Colonic mucosa (tissue), 4 donors: ENCODE measurements at regions not wholly inside any gene's neighbourhood (a gene's known extent, or its start where the extent isn't known, plus 50 kb on each side); places are given as distances from the start of the nearest gene placed in this dataset.

Experiments
- DNase-seq: peaks from one replicate; pipeline ENCODE4 v3.0.0-alpha.2; 2020
- H3K27ac ChIP-seq: fragments of 200-600 bp; one replicate; pipeline ENCODE4 v1.8.0; 2021
- H3K27me3 ChIP-seq: fragments of 200-600 bp; one replicate; pipeline ENCODE4 v1.8.0; 2021
- H3K36me3 ChIP-seq: fragments of 200-600 bp; one replicate; pipeline ENCODE4 v1.8.0; 2021
- H3K4me1 ChIP-seq: fragments of 200-600 bp; one replicate; pipeline ENCODE4 v1.8.0; 2021; ENCODE audit warnings: mild to moderate bottlenecking
- H3K4me3 ChIP-seq: fragments of 200-600 bp; one replicate; pipeline ENCODE4 v1.8.0; 2021
- H3K9ac ChIP-seq, 2 donors: one replicate each; pipeline ENCODE4 v1.7.0; 2013; ENCODE audit warnings: control low read depth in 2 of 2, low read depth in 2 of 2, low read length in 2 of 2
- H3K9me3 ChIP-seq: fragments of 200-600 bp; one replicate; pipeline ENCODE4 v1.8.0; 2021
- intact Hi-C: fragments of 100-400 bp; cut with DNase I; formaldehyde crosslinking; loops from one replicate; pipeline ENCODE4 v1.14.1; 2022
- TF ChIP-seq, protein P1 (sequence below): fragments of 200-600 bp; IDR thresholded peaks from one replicate; pipeline ENCODE4 v1.8.0; 2022; ENCODE audit warnings: antibody characterized with exemption, mild to moderate bottlenecking
- donor health status: healthy.
- donor health status: DM: no; HTN: no; CAD: no.
- donor health status: DM: no; HTN: no; CAD: no.

DNA sequence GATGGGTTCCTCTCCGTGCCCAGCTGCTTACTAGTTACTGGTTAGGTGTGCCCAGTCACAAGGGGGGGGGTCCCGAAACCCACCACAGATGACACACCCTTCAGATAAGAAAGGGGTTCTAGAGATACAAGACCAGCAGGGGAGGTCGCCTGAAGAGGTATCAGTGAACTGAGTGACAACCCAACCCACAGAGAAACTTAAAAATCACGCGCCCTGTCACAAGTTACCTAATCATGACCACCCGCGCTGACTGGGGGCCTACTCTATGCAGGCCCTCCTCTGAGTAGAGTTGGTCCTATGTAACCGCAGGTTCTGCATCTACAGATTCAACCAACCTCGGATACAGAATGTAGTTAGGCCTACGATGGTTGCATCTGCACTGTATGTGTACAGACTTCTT, 210.3 kb upstream of the SFSWAP start:
- H3K9ac ChIP-seq = no peak overlapping the region
- H3K36me3 ChIP-seq = no peaks in the 10 kb centered on the region
- intact Hi-C loops = no loop called here
- H3K4me3 ChIP-seq = no peak overlapping the region
- no peaks in the 10 kb centered on the region for H3K9me3 ChIP-seq
- DNase-seq = no peak
- TF ChIP-seq, protein P1, sequence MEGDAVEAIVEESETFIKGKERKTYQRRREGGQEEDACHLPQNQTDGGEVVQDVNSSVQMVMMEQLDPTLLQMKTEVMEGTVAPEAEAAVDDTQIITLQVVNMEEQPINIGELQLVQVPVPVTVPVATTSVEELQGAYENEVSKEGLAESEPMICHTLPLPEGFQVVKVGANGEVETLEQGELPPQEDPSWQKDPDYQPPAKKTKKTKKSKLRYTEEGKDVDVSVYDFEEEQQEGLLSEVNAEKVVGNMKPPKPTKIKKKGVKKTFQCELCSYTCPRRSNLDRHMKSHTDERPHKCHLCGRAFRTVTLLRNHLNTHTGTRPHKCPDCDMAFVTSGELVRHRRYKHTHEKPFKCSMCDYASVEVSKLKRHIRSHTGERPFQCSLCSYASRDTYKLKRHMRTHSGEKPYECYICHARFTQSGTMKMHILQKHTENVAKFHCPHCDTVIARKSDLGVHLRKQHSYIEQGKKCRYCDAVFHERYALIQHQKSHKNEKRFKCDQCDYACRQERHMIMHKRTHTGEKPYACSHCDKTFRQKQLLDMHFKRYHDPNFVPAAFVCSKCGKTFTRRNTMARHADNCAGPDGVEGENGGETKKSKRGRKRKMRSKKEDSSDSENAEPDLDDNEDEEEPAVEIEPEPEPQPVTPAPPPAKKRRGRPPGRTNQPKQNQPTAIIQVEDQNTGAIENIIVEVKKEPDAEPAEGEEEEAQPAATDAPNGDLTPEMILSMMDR = no peak
- no peaks in the 10 kb centered on the region for H3K27me3 ChIP-seq
- H3K27ac ChIP-seq = no peak overlapping the region
- H3K4me1 ChIP-seq = no peaks in the 10 kb centered on the region

DNA sequence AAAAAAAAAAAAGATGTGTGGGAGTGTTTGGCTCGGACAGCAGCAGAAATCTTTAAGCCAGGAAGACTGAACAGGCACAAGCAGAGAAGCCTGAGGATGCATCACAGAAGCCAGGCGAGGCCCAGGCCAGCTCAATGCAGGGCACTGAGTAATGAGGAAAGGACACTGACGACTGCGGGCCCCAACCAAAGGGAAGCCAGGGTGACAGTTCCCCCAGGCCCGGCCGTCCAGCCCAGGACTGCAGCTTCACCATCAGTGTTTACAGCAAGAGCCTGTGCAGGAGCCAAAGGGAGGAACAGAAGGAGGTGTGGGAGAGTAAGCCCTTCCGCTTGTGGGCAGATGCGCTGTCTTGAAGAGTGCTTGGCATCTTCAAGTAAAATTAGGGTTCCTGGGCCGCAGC, 205.3 kb upstream of the SFSWAP start:
- Histone ChIP-seq H3K4me1 (no peaks in the 10 kb centered on the region), H3K4me3 (no peak overlapping the region), H3K36me3 (no peaks in the 10 kb centered on the region), H3K9me3 (no peaks in the 10 kb centered on the region), H3K27me3 (no peaks in the 10 kb centered on the region), H3K27ac (no peak overlapping the region), H3K9ac (no peak overlapping the region)
- no peak for DNase-seq
- TF ChIP-seq, protein P1 = no peak
- intact Hi-C loops = no loop called here

DNA sequence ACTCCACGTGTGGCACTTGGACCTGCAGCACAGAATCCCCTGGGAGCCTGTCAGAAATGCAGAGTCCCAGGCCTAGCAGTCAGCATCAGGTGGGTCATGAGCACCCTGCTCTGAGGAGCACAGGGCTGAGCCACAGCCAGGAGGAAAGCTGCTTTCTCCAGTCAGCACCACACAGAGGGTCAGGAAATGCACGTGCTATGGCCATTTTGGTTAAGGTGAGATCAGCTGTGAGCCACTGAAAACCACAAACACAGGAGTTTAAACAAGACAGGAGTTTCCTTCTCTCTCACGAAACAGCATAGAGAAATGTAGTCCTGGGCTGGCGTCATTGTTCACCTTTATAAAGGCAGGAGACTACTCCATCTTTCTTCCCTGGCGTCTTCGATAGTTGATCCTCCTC, 204.5 kb upstream of the SFSWAP start:
- Histone ChIP-seq H3K9me3 (no peaks in the 10 kb centered on the region), H3K9ac (no peak overlapping the region), H3K4me1 (no peaks in the 10 kb centered on the region), H3K27me3 (no peaks in the 10 kb centered on the region), H3K4me3 (no peak overlapping the region), H3K36me3 (no peaks in the 10 kb centered on the region), H3K27ac (no peak overlapping the region)
- intact Hi-C loops = no loop called here
- TF ChIP-seq, protein P1 = no peak
- no peak for DNase-seq

DNA sequence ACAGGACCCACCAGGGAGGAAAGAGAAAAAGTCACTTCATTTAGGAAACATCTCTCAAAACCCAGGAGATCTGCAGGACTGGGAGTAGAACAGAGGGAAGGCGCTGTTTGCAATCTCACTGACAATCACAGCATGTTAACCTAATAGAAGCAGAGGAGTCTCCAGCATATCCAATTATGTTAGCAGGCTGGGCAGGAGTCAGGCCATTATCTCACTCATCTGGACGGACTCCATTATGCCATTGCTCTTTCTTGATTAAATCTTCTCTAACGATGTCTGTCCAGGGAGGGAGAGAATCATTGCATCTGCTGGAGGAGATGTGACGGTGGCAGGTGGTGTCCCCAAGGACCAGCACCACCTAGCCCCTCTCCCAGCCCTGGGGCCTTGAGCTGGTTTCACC, 203.8 kb upstream of the SFSWAP start:
- no peaks in the 10 kb centered on the region for H3K9me3 ChIP-seq
- H3K4me3 ChIP-seq = no peak overlapping the region
- no peaks in the 10 kb centered on the region for H3K4me1 ChIP-seq
- DNase-seq = no peak
- H3K36me3 ChIP-seq = no peaks in the 10 kb centered on the region
- no peaks in the 10 kb centered on the region for H3K27me3 ChIP-seq
- intact Hi-C loops = no loop called here
- no peak overlapping the region for H3K27ac ChIP-seq
- no peak overlapping the region for H3K9ac ChIP-seq
- TF ChIP-seq, protein P1 = no peak

DNA sequence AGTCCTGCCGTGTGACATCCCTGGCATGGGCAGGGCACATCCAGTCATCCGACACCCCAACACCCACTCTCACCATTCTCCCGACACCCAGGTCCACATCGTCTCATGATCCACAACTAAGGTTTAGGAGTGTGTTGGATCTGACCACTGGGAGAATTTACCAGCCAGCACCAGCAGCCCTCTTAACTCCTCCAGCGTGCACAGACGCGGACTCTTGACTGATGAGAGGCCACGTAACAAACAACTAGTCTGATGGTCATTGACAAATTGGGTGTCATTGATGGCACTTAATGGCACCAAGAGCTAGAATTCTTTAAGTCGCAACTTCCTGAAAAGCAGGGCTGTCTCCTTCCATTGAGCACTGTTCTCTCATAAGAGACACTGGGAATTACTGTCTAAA, 203.0 kb upstream of the SFSWAP start:
- H3K36me3 ChIP-seq = no peaks in the 10 kb centered on the region
- DNase-seq = no peak

More for the DNA sequence above, 203.0 kb upstream of the SFSWAP start:
- intact Hi-C loops = no loop called here
- no peaks in the 10 kb centered on the region for H3K9me3 ChIP-seq
- H3K9ac ChIP-seq = no peak overlapping the region
- H3K27me3 ChIP-seq = no peaks in the 10 kb centered on the region
- H3K4me1 ChIP-seq = no peaks in the 10 kb centered on the region
- TF ChIP-seq, protein P1 = no peak
- H3K27ac ChIP-seq = no peak overlapping the region
- no peak overlapping the region for H3K4me3 ChIP-seq
